Nephron progenitor cell (in vitro differentiated cells): ENCODE measurements at regions not wholly inside any gene's neighbourhood (a gene's known extent, or its start where the extent isn't known, plus 50 kb on each side); places are given as distances from the start of the nearest gene placed in this dataset.
"Not testable (repeated sequence)": the region's sequence is repeated elsewhere in the genome, so short reads cannot be mapped to it uniquely, and the experiment has no call there.

Experiments
- DNase-seq: peaks from one replicate; pipeline ENCODE4 v3.0.0; 2021
- H3K27ac Mint-ChIP-seq: 2 replicates; pipeline ENCODE4 v1.8.0; 2021; ENCODE audit warnings: mild to moderate bottlenecking, moderate library complexity, mixed read lengths
- H3K27me3 Mint-ChIP-seq: 2 replicates; pipeline ENCODE4 v1.8.0; 2021; ENCODE audit warnings: mild to moderate bottlenecking, low read depth, mixed read lengths; ENCODE audit not compliant: poor library complexity
- H3K36me3 Mint-ChIP-seq: 2 replicates; pipeline ENCODE4 v1.8.0; 2021; ENCODE audit warnings: low read depth, mixed read lengths
- H3K4me1 Mint-ChIP-seq: 2 replicates; pipeline ENCODE4 v1.8.0; 2021; ENCODE audit warnings: mixed read lengths
- H3K4me3 Mint-ChIP-seq: 2 replicates; pipeline ENCODE4 v1.8.0; 2021; ENCODE audit warnings: mild to moderate bottlenecking, moderate library complexity, mixed read lengths
- H3K9me3 Mint-ChIP-seq: 2 replicates; pipeline ENCODE4 v1.8.0; 2021; ENCODE audit warnings: mild to moderate bottlenecking, moderate library complexity, mixed read lengths
- CTCF ChIP-seq: fragments of 200-600 bp; sonication (generic); IDR thresholded peaks from 2 replicates; pipeline ENCODE4 v1.5.0; 2021; ENCODE audit warnings: antibody characterized with exemption

DNA sequence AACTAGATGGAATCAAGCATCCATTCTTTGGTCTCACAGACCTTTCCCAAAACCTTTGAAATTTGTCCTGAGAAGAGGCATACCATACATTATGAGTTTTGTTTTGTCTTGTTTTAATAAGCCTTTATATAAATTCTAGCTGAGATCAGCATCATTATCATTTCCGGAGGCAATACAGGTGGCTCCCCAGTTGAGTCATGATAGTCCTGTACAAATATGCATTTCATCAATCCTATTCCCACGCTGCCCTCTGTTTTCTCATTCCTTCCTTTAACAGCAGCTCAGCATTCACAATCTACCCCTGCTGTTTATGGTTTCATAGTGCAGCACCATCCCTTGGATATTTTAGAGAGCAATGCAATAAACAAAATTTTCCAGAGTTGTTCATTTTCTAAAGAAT is 216.7 kb downstream of the TXNL1 start:
- H3K27me3 Mint-ChIP-seq: peaks cover 4% of the 10 kb centered on the region
- TF ChIP-seq CTCF: no peak
- no peak for DNase-seq
- no peak overlapping the region for H3K27ac Mint-ChIP-seq
- peaks cover 6% of the 10 kb centered on the region for H3K4me1 Mint-ChIP-seq
- H3K36me3 Mint-ChIP-seq: peaks cover 4% of the 10 kb centered on the region
- H3K4me3 Mint-ChIP-seq: no peak overlapping the region
- peaks cover 18% of the 10 kb centered on the region for H3K9me3 Mint-ChIP-seq

- H3K27ac Mint-ChIP-seq, H3K36me3 Mint-ChIP-seq: not testable (repeated sequence)
These were observed 217.5 kb downstream of the TXNL1 start for GRCh38 chr18:56420868-56421267.

DNA sequence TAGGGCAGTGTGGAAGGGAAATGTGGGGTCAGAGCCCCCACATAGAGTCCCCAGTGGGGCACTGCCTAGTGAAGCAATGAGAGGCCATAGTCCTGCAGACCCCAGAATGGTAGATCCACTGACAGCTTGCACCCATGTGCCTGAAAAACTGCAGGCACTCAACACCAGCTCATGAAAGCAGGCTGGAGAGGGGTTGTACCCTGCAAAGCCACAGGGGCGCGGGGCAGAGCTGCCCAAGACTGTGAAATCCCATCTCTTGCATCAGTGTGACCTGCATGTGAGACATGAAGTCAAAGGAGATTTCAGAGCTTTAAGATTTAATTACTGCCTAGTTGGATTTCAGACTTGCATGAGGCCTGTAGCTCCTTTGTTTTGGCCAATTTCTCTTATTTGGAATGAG is 224.0 kb downstream of the TXNL1 start:
- Mint-ChIP-seq H3K27ac (no peak overlapping the region), H3K27me3 (no peaks in the 10 kb centered on the region), H3K4me1 (no peaks in the 10 kb centered on the region), H3K9me3 (peaks cover 31% of the 10 kb centered on the region), H3K4me3 (no peak overlapping the region), H3K36me3 (peaks cover 9% of the 10 kb centered on the region)
- no peak for TF ChIP-seq CTCF
- no peak for DNase-seq

More at GRCh38 chr18:56420868-56421267, 217.5 kb downstream of the TXNL1 start:
- H3K27me3 Mint-ChIP-seq, DNase-seq, H3K4me1 Mint-ChIP-seq, H3K4me3 Mint-ChIP-seq: not testable (repeated sequence)
- peaks cover 21% of the 10 kb centered on the region for H3K9me3 Mint-ChIP-seq

DNA sequence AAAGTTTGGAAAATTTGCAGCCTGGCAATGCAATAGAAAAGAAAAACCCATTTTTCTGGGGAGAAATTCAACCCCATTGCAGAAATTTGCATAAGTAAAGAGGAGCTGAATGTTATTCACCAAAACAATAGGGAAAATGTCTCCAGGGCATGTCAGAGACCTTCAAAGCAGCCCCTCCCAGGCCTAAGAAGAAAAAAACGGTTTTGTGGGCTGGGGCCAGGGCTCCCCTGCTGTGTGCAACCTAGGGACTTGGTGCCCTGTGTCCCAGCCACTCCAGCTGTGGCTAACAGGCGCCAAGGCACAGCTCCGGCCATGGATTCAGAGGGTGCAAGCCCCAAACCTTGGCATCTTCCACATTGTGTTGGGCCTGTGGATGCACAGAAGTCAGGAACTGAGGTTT is 224.5 kb downstream of the TXNL1 start:
- TF ChIP-seq CTCF: no peak
- H3K27ac Mint-ChIP-seq: no peak overlapping the region
- H3K4me3 Mint-ChIP-seq: no peak overlapping the region
- no peak for DNase-seq
- no peaks in the 10 kb centered on the region for H3K4me1 Mint-ChIP-seq
- H3K9me3 Mint-ChIP-seq: peaks cover 26% of the 10 kb centered on the region
- peaks cover 9% of the 10 kb centered on the region for H3K36me3 Mint-ChIP-seq
- no peaks in the 10 kb centered on the region for H3K27me3 Mint-ChIP-seq

DNA sequence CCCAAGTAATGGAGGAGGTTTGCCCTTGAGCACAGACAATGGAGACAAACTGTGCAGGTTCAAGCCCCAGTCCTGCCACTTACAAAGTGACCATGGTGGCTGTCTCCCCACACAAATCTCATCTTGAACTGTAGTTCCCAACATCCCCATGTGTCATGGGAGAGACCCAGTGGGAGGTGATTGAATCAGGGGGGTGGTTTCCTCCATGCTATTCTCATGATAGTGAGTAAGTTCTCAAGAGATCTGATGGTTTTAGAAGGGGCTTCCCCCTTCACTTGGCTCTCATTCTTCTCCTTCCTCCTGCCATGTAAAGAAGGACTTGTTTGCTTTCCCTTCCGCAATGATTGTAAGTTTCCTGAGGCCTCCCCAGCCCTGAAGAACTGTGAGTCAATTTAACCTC is 225.4 kb downstream of the TXNL1 start:
- Mint-ChIP-seq H3K27me3 (no peaks in the 10 kb centered on the region), H3K27ac (no peak overlapping the region), H3K4me3 (no peak overlapping the region), H3K9me3 (peaks cover 26% of the 10 kb centered on the region), H3K36me3 (peaks cover 9% of the 10 kb centered on the region), H3K4me1 (no peaks in the 10 kb centered on the region)
- no peak for DNase-seq
- no peak for TF ChIP-seq CTCF

DNA sequence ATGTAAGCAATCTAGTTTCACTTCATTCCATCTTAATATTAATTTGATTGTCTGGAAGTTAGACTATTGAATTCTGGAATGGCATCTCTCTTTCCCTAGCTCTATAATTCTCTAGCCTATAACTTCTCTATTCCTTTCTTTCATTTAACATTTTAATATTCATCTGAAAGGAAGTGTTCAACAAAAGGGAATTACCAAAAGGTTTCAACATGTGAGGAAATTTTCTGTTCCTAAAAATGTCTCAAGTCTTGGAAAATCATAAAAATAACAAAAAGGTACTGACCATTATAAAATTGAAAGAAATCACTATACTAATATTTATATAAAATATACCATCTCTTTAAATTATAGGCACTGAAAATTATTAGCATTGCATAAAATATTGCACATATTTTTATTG is 228.7 kb downstream of the TXNL1 start:
- no peaks in the 10 kb centered on the region for H3K4me1 Mint-ChIP-seq
- no peak for DNase-seq
- H3K27ac Mint-ChIP-seq: no peak overlapping the region
- no peaks in the 10 kb centered on the region for H3K9me3 Mint-ChIP-seq
- no peak overlapping the region for H3K4me3 Mint-ChIP-seq
- no peaks in the 10 kb centered on the region for H3K36me3 Mint-ChIP-seq
- no peak for TF ChIP-seq CTCF
- H3K27me3 Mint-ChIP-seq: peaks cover 4% of the 10 kb centered on the region
